ENCODE measurements at regions not wholly inside any gene's neighbourhood (a gene's known extent, or its start where the extent isn't known, plus 50 kb on each side); places are given as distances from the start of the nearest gene placed in this dataset.
"Not testable (repeated sequence)": the region's sequence is repeated elsewhere in the genome, so short reads cannot be mapped to it uniquely, and the experiment has no call there.

DNA sequence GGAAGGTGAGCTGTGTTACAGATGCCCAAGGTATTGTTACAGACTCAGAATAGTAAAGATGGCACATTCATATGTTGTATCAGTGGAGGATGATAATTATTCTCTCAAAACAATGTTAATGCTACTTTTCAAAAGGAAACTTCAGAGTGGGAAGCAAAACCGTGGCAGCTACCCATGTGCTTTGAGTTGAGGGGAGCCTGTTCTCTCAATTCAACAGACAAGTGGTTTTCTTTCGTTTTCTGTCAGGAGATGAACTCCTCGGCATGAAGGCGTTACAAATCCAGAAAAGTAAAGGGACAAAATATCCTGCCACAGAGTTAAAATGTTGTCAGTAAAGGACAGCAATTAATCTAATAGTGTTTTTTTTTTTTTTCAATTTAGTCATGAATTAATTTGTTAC lies 629.4 kb upstream of the GBE1 start:
- H3K4me3 ChIP-seq (ENCODE audit: low read depth, low read length) = no peak overlapping the region
- POLR2A ChIA-PET = no interaction called here
- no peak for DNase-seq (ENCODE audit: low read depth, low spot score)
- TF ChIP-seq, protein P1, sequence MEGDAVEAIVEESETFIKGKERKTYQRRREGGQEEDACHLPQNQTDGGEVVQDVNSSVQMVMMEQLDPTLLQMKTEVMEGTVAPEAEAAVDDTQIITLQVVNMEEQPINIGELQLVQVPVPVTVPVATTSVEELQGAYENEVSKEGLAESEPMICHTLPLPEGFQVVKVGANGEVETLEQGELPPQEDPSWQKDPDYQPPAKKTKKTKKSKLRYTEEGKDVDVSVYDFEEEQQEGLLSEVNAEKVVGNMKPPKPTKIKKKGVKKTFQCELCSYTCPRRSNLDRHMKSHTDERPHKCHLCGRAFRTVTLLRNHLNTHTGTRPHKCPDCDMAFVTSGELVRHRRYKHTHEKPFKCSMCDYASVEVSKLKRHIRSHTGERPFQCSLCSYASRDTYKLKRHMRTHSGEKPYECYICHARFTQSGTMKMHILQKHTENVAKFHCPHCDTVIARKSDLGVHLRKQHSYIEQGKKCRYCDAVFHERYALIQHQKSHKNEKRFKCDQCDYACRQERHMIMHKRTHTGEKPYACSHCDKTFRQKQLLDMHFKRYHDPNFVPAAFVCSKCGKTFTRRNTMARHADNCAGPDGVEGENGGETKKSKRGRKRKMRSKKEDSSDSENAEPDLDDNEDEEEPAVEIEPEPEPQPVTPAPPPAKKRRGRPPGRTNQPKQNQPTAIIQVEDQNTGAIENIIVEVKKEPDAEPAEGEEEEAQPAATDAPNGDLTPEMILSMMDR (IDR thresholded peaks at IDR 0.05; ENCODE audit: insufficient read depth, low read length, missing control alignments) = no peak
- CTCF ChIA-PET = no interaction called here

- no peak overlapping the region for H3K4me3 ChIP-seq (ENCODE audit: low read depth, low read length)
- ChIA-PET POLR2A (no interaction called here), CTCF (no interaction called here)
- DNase-seq (ENCODE audit: low read depth, low spot score) = no peak
- TF ChIP-seq, protein P1 (IDR thresholded peaks at IDR 0.05; ENCODE audit: insufficient read depth, low read length, missing control alignments) = no peak
These were observed 625.2 kb upstream of the GBE1 start for GRCh38 chr3:82386647-82387046.

DNA sequence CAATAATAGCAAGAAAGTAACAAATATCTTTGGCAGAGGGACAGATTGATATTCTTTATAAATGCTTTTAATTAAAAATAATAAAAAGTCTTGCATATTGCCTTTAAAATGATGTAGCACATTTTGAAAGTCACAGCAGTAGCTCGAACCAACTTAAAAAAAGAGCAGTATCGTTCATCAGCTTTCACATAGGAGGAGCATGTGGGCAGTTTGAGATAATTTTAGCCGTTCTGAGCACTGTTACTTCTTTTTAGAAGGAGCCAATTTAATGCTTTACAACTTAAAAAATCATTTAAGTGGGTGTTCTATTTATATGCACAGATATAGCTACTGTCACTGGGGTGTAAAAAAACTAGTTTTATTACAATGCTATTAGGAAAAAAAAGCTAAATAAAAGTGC lies 622.7 kb upstream of the GBE1 start:
- H3K4me3 ChIP-seq (ENCODE audit: low read depth, low read length) = no peak overlapping the region
- TF ChIP-seq, protein P1 (IDR thresholded peaks at IDR 0.05; ENCODE audit: insufficient read depth, low read length, missing control alignments) = no peak
- no peak for DNase-seq (ENCODE audit: low read depth, low spot score)
- CTCF ChIA-PET = no interaction called here
- POLR2A ChIA-PET = no interaction called here

DNA sequence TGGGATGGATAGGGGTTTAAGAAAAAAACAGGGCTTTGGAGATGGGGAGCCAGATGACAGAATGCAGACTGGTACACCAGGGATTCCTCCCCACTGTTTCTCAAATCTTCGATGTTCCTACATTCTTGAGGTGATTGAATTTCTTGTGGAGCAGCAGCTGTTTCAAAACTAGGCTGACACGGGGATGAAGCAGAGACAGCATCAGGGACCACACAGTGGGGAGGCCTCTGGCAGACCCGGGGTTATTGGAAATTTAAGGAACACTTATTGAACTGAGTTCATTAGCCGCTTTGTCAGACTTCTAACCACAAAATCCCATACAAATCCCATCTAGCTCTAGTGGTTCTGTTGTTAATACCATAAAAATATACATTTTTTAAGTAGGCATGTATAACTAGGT lies 621.4 kb upstream of the GBE1 start:
- ChIA-PET POLR2A (no interaction called here), CTCF (no interaction called here)
- TF ChIP-seq, protein P1 (IDR thresholded peaks at IDR 0.05; ENCODE audit: insufficient read depth, low read length, missing control alignments) = no peak
- H3K4me3 ChIP-seq (ENCODE audit: low read depth, low read length) = no peak overlapping the region
- DNase-seq (ENCODE audit: low read depth, low spot score) = no peak

DNA sequence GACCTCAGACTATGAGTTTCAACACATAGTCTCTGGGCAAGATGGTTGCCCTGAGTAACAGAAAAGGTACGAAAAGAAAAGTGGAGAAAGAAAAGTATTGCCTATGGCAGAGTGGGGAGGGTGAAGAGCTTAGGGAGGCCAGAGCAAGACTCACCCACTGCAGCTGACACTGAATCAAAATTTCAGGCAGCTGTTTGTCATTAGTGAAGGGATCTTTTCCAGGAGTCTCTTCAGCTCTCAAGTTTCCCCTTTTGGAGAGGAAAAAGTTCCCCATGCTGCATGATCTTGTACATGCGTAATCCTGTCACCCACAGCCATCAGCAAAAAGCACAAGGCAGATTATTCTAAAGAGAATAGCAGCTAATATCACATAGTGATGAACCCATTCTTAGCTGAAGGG lies 616.9 kb upstream of the GBE1 start:
- CTCF ChIA-PET = no interaction called here
- DNase-seq (ENCODE audit: low read depth, low spot score) = no peak
- POLR2A ChIA-PET = no interaction called here
- no peak overlapping the region for H3K4me3 ChIP-seq (ENCODE audit: low read depth, low read length)
- TF ChIP-seq, protein P1 (IDR thresholded peaks at IDR 0.05; ENCODE audit: insufficient read depth, low read length, missing control alignments) = no peak

GRCh38 chr3:82376883-82377282 lies 615.4 kb upstream of the GBE1 start:
- TF ChIP-seq, protein P1 (IDR thresholded peaks at IDR 0.05; ENCODE audit: insufficient read depth, low read length, missing control alignments) = no peak
- no peak for DNase-seq (ENCODE audit: low read depth, low spot score)
- CTCF ChIA-PET = no interaction called here
- no peak overlapping the region for H3K4me3 ChIP-seq (ENCODE audit: low read depth, low read length)
- POLR2A ChIA-PET = no interaction called here

DNA sequence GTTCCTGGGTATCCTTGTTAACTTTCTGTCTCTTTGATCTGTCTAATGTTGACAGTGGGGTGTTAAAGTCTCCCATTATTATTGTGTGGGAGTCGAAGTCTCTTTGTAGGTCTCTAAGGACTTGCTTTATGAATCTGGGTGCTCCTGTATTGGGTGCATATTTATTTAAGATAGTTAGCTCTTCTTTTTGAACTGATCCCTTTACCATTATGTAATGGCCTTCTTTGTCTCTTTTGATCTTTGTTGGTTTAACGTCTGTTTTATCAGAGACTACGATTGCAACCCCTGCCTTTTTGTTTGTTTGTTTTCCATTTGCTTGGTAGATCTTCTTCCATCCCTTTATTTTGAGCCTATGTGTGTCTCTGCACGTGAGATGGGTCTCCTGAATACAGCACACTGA lies 612.4 kb upstream of the GBE1 start:
- DNase-seq (ENCODE audit: low read depth, low spot score); CTCF ChIA-PET; H3K4me3 ChIP-seq (ENCODE audit: low read depth, low read length); POLR2A ChIA-PET: not testable (repeated sequence)
